Endothelial cell of umbilical vein (primary cell): ENCODE measurements at regions not wholly inside any gene's neighbourhood (a gene's known extent, or its start where the extent isn't known, plus 50 kb on each side); places are given as distances from the start of the nearest gene placed in this dataset.

Source experiments
- BruUV-seq: library from RNA; stranded (reverse); fragments of 400-500 nt; replicated peaks from 2 replicates; lab custom pipeline; 2021; lab: Mats Ljungman, UMichigan
- CTCF ChIA-PET: fragments of 300-600, 350-600 bp; sonication (Branson Sonifier 250); formaldehyde crosslinking; loops from one replicate; lab custom pipeline; 2021; ENCODE audit warnings: antibody characterized with exemption, inconsistent platforms; lab: Charles Lee
- POLR2A ChIA-PET: fragments of 300-600, 350-600 bp; sonication (Branson Sonifier 250); formaldehyde crosslinking; loops from one replicate; lab custom pipeline; 2021; ENCODE audit warnings: antibody characterized with exemption, inconsistent platforms; lab: Charles Lee
- DNase-seq: peaks from one replicate; pipeline ENCODE4 v3.0.0-alpha.2; 2011; ENCODE audit warnings: low read depth, low spot score
- FAIRE-seq: peaks from 2 replicates; lab custom pipeline; 2011; peaks lifted over from hg19 to GRCh38; lab: Jason Lieb, UNC
- H2AFZ ChIP-seq: 2 replicates; pipeline ENCODE4 v1.6.0; 2012; ENCODE audit warnings: low read depth, low read length, control low read depth, inconsistent platforms
- H3K27ac ChIP-seq: 2 replicates; pipeline ENCODE4 v1.5.1; 2011; ENCODE audit warnings: low read depth, mild to moderate bottlenecking, control low read depth, low read length, moderate library complexity; ENCODE audit not compliant: insufficient read depth
- H3K27me3 ChIP-seq, 2 experiments: 2 replicates each; pipeline versions ENCODE4 v1.6.0 to v1.6.1; 2011; ENCODE audit warnings: low read length in 2 of 2, mixed read lengths in 1 of 2; ENCODE audit not compliant: control insufficient read depth in 2 of 2, insufficient read depth in 2 of 2
- H3K36me3 ChIP-seq, 2 experiments: 2 replicates in 1 of 2; 3 replicates in 1 of 2; pipeline ENCODE4 v1.5.1; 2011; ENCODE audit warnings: low read length in 2 of 2, mild to moderate bottlenecking in 1 of 2, moderate library complexity in 1 of 2; ENCODE audit not compliant: control insufficient read depth in 2 of 2, insufficient read depth in 2 of 2; ENCODE audit errors: extremely low read depth in 1 of 2
- H3K4me1 ChIP-seq: 3 replicates; pipeline ENCODE4 v1.5.1; 2011; ENCODE audit warnings: mild to moderate bottlenecking, low read length; ENCODE audit not compliant: control insufficient read depth, insufficient read depth; ENCODE audit errors: extremely low read depth
- H3K4me2 ChIP-seq: 2 replicates; pipeline ENCODE4 v1.6.1; 2011; ENCODE audit warnings: low read length, control low read depth, mixed read lengths; ENCODE audit not compliant: insufficient read depth
- H3K4me3 ChIP-seq, 3 experiments: fragments of 200-600 bp in 1 of 3; sonication (generic), shearing (Covaris generic) in 1 of 3; replicated peaks in 1 of 3; 2 replicates each; pipeline ENCODE4 v1.5.1; 2011 to 2016; ENCODE audit warnings: control low read depth in 3 of 3, low read length in 3 of 3, mild to moderate bottlenecking in 2 of 3, inconsistent platforms in 1 of 3, low read depth in 1 of 3, moderate library complexity in 1 of 3; ENCODE audit not compliant: insufficient read depth in 1 of 3
- H3K79me2 ChIP-seq: 2 replicates; pipeline ENCODE4 v1.6.0; 2012; ENCODE audit warnings: low read length, inconsistent platforms; ENCODE audit not compliant: control insufficient read depth, insufficient read depth
- H3K9ac ChIP-seq: replicated peaks from 2 replicates; pipeline ENCODE3; 2011; ENCODE audit warnings: low read length, control low read depth; ENCODE audit not compliant: insufficient read depth; ENCODE audit errors: extremely low read depth
- H3K9me1 ChIP-seq: replicated peaks from 3 replicates; pipeline ENCODE4 v1.6.0; 2011; ENCODE audit warnings: mild to moderate bottlenecking, low read length; ENCODE audit not compliant: control insufficient read depth, insufficient read depth; ENCODE audit errors: extremely low read depth
- H3K9me3 ChIP-seq: replicated peaks from 2 replicates; pipeline ENCODE4 v1.5.1; 2012; ENCODE audit warnings: low read length, inconsistent platforms; ENCODE audit not compliant: control insufficient read depth, insufficient read depth
- H4K20me1 ChIP-seq: replicated peaks from 2 replicates; pipeline ENCODE3; 2011; ENCODE audit warnings: mild to moderate bottlenecking, low read length; ENCODE audit not compliant: control insufficient read depth, insufficient read depth; ENCODE audit errors: extremely low read depth
- CTCF ChIP-seq, 2 donors: IDR thresholded peaks; 1 replicate in 1 of 2; 2 replicates in 1 of 2; pipeline ENCODE4 v1.5.1; 2011; ENCODE audit warnings: low read length in 2 of 2, mild to moderate bottlenecking in 2 of 2, moderate library complexity in 2 of 2, control low read depth in 1 of 2, inconsistent platforms in 1 of 2, low read depth in 1 of 2; ENCODE audit not compliant: insufficient read depth in 1 of 2; ENCODE audit errors: extremely low read depth in 1 of 2
- EZH2 ChIP-seq: IDR thresholded peaks from 2 replicates; pipeline ENCODE4 v1.6.1; 2012; ENCODE audit warnings: borderline replicate concordance, low read depth, mild to moderate bottlenecking, moderate library complexity, low read length, inconsistent platforms; ENCODE audit not compliant: severe bottlenecking
- FOS ChIP-seq: IDR thresholded peaks from 2 replicates; pipeline ENCODE4 v1.6.1; 2011; ENCODE audit warnings: mild to moderate bottlenecking, low read length, moderate library complexity, borderline replicate concordance; ENCODE audit not compliant: insufficient read depth
- GATA2 ChIP-seq: IDR thresholded peaks from 2 replicates; pipeline ENCODE4 v1.7.0; 2011; ENCODE audit warnings: low read depth, mild to moderate bottlenecking, moderate library complexity, mixed read lengths, low read length; ENCODE audit not compliant: insufficient read length, insufficient read depth
- JUN ChIP-seq: IDR thresholded peaks from 2 replicates; pipeline ENCODE4 v1.6.1; 2011; ENCODE audit warnings: borderline replicate concordance, low read depth; ENCODE audit not compliant: insufficient read length, insufficient read depth
- MAX ChIP-seq: IDR thresholded peaks from 2 replicates; pipeline ENCODE4 v1.6.1; 2011; ENCODE audit not compliant: insufficient read depth, insufficient read length
- MYC ChIP-seq: IDR thresholded peaks from one replicate; pipeline ENCODE4 v1.6.1; 2011; ENCODE audit warnings: mild to moderate bottlenecking, low read depth, low read length
- POLR2A ChIP-seq: IDR thresholded peaks from 2 replicates; pipeline ENCODE4 v1.6.1; 2012; ENCODE audit warnings: low read depth, mild to moderate bottlenecking, control low read depth, low read length
- POLR2AphosphoS5 ChIP-seq: IDR thresholded peaks from 2 replicates; pipeline ENCODE4 v1.6.1; 2012; ENCODE audit warnings: low read depth, mild to moderate bottlenecking, control low read depth, low read length, moderate library complexity; ENCODE audit not compliant: insufficient read depth
- dilution Hi-C: fragments of 300-500 bp; cut with MboI; formaldehyde crosslinking; loops from one replicate; pipeline ENCODE4 v1.15.0; 2019; ENCODE audit warnings: low sequenced_read_pairs; ENCODE audit not compliant: extremely low pct_ligation_motif_present
- intact Hi-C: fragments of 100-400 bp; cut with micrococcal nuclease; formaldehyde crosslinking; loops from one replicate; pipeline ENCODE4 v1.10.0; 2022

GRCh38 chr18:55839343-55839742 lies 251.4 kb upstream of the TCF4 start:
- DNase-seq (no peak), FAIRE-seq (no peak)
- H3K9ac ChIP-seq: no peak overlapping the region
- H3K79me2 ChIP-seq: no peaks in the 10 kb centered on the region
- no peaks in the 10 kb centered on the region for H3K9me1 ChIP-seq
- no TSS peak for BruUV-seq
- ChIA-PET CTCF (no interaction called here), POLR2A (no interaction called here)
- no peak overlapping the region for H3K27ac ChIP-seq
- no peaks in the 10 kb centered on the region for H4K20me1 ChIP-seq
- no peak overlapping the region for H3K4me2 ChIP-seq
- H3K36me3 ChIP-seq: no peaks in the 10 kb centered on the region
- intact Hi-C loops: no loop called here
- TF ChIP-seq POLR2A (no peak), CTCF (IDR thresholded peaks at IDR 0.05; ENCODE audit: extremely low read depth in 1 of 2, insufficient read depth in 1 of 2, low read depth in 1 of 2, low read length in 2 of 2) (no peak), MYC (no peak), POLR2AphosphoS5 (no peak), JUN (no peak), EZH2 (no peak), GATA2 (no peak), MAX (no peak), FOS (no peak)
- no peak overlapping the region for H2AFZ ChIP-seq
- H3K4me3 ChIP-seq: no peak overlapping the region
- no peaks in the 10 kb centered on the region for H3K9me3 ChIP-seq
- no peaks in the 10 kb centered on the region for H3K4me1 ChIP-seq
- H3K27me3 ChIP-seq: no peaks in the 10 kb centered on the region
- dilution Hi-C loops: no loop called here
